Inflammatory macrophage treated with lipopolysaccharide for 4 hours (primary cell): ENCODE measurements at regions not wholly inside any gene's neighbourhood (a gene's known extent, or its start where the extent isn't known, plus 50 kb on each side); places are given as distances from the start of the nearest gene placed in this dataset.
"Not testable (repeated sequence)": the region's sequence is repeated elsewhere in the genome, so short reads cannot be mapped to it uniquely, and the experiment has no call there.

Experiments used
- DNase-seq: peaks from one replicate; pipeline ENCODE4 v3.0.0-alpha.2; 2020

- not testable (repeated sequence) for DNase-seq
Observed at GRCh38 chr15:20680257-20680815, 138.7 kb upstream of the GOLGA6L6 start.

GRCh38 chr15:20672470-20672869 is 130.9 kb upstream of the GOLGA6L6 start:
- DNase-seq = no peak

GRCh38 chr15:20671675-20672074 is 130.1 kb upstream of the GOLGA6L6 start:
- peak; percentile 73 for DNase-seq

GRCh38 chr15:20666410-20666809 is 124.8 kb upstream of the GOLGA6L6 start:
- DNase-seq = not testable (repeated sequence)

DNA sequence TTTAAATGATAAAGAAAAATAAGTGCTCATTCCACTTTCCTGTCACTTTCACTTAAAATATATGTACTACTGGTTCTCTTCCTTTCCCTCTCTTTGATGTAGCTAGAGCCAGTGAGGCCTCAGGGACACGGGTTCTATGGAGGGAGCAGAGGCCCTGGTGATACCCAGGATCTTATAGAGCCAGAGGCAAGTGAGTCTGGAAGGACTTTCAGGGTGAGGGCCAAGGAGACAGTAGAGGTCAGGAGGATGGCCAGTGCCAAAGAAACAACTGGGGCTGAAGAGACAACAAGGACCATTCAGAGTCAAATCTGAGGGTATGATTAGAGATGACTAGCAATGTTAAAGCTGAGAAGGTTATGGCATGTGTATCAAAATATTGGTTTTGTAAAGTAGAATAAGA is 124.1 kb upstream of the GOLGA6L6 start:
- no peak for DNase-seq

DNA sequence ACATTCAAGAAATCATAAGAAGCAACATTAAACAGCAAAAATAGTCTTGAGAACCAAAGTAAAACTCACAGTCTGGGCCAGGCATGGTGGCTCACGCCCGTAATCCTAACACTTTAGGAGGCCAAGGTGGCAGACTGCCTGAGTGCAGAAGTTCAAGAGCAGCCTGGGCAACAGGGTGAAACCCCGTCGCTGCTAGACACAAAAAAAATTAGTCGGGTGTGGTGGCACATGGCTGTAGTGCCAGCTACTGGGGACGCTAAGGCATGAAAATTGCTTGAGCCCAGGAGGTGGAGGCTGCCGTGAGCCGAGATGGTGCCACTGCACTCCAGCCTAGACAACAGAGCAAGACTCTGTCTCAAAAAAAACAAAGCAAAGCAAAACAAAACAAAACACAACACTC is 117.7 kb upstream of the GOLGA6L6 start:
- DNase-seq = no peak

- DNase-seq = no peak
Observed at GRCh38 chr15:20658024-20658423, 116.4 kb upstream of the GOLGA6L6 start.

DNA sequence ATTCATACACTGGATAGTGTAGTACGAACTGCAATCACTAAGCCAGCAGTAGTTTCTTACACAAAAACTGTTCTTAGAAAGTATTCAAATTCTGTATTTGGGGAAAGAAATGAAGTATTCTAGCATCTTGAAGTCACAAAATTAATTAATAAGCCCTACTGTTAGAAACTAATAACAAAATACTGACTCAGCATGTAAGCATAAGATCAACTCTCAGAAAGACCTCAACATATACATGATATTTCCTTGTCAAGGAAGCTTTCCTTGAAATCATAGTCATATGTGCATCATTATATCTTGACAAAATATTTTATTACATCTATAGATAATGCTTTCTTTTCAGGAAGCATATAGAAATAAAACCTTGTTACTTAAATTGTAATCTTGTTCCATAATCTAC is 115.5 kb upstream of the GOLGA6L6 start:
- DNase-seq = no peak

GRCh38 chr15:20652914-20653313 is 111.3 kb upstream of the GOLGA6L6 start:
- no peak for DNase-seq

GRCh38 chr15:20648402-20648975 is 106.9 kb upstream of the GOLGA6L6 start:
- not testable (repeated sequence) for DNase-seq

- no peak for DNase-seq
Observed at GRCh38 chr15:20646529-20647142, 105.0 kb upstream of the GOLGA6L6 start.

GRCh38 chr15:20645956-20646355 is 104.4 kb upstream of the GOLGA6L6 start:
- peak; percentile 100 for DNase-seq

DNA sequence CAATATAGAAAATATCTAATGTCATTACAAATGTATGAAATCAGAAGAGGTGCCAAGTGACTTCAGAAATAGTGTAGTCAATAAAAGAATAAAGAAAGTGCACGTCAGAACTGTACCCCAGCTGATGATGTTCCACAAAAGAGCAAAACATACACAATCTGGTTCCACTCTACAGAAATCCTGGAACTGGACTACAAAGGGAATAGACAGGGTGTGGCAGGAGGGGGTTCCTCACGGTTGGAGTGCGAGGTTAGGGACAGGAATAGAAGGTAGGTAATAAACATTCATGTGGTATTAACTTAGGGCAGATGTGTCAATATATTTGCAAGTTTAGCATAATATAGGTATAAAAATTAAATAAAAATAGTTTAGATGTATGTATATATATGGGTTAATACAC is 103.3 kb upstream of the GOLGA6L6 start:
- DNase-seq = no peak

DNA sequence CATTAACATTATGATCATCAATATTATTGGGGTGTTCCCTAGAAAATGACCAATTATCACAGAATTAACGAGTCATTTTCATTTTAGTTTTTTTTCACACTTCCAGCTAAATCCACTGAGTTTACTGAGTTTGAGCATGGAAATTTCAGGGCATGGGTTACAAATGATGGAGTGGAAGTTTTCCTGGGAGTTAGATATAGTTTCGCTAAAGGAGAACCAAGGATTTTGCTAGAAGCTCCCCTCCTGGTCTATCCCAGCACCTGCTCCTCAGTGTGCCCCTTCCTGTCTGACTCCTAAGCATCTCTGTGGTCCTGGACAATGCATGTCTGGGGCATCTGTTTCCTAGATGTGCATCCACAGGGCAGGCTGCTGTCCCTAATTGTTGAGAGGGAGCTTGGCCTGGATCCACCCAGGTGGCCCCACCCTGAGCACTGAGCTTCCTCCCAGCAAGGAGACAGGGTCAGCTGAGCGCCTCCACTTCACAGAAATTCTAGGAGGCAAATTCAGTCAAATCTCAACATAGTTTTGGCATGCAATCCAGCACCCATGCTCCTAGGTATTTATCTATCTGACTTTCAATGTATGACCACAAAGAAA is 102.3 kb upstream of the GOLGA6L6 start:
- no peak for DNase-seq

DNA sequence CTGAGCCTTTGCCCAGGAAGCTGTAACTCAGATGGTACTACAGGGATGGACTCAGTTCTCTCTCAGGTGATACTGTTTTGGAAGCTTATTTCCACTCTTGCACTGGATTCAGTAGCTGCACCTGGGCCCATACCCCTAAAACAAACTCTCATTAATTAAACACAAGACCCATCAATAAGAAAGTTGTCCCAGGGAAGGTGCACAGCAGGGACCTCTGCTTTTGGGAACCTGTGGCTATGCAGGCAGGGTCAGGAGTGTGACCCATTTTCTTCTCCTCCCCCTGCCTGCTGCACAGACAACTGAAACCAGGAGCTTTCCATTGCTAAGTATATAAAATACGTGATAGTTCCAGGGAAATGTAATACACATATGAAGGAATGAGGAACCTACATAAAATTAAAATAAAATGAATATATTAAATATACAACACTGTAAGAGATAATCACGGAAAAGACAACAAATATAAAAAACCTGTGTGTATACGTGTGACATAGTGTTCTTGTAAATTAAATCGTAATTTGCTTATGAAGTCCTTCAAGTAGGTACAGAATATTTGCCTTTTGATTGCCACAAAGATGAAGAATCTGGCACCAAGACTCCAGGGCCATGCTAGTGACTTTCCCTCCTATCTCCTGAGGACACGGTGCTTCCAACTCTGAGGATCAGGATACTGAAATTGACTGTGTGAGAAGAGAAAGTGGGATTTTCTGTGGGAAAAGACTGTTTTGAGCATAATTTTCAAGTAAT is 101.6 kb upstream of the GOLGA6L6 start:
- DNase-seq = no peak

DNA sequence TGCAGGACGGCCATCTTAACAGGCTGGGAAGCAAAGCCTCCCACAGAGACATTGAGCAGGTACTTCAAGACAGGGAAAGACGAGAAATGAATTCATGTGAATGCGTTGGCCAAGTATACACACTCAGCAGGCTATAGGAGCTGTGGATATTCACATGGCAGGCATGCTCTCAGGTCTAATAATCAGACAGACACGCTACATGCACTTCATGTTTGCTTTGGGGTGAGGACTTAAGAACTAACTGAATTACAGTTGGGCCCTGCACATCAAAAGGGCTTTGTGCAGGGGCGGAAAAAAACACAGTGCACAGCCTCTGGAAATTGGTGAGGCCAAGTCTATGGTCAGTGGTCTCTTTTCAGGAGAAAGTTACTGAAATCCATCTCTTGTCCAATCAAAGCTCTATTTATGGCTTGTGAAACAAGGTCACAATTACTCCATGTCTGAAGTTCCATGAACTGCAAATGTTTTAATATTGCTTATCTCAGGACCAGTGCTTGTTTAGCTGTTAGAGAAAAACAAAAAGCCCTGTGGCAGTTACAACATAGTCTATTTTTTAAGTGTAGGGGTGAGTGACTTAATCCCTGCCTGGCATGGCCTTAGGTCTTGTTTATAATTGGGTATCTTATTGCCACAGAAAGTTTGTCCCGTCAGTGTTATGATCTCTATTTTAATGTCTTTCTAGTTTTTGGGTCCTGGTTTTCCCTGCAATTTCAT is 100.6 kb upstream of the GOLGA6L6 start:
- no peak for DNase-seq

DNA sequence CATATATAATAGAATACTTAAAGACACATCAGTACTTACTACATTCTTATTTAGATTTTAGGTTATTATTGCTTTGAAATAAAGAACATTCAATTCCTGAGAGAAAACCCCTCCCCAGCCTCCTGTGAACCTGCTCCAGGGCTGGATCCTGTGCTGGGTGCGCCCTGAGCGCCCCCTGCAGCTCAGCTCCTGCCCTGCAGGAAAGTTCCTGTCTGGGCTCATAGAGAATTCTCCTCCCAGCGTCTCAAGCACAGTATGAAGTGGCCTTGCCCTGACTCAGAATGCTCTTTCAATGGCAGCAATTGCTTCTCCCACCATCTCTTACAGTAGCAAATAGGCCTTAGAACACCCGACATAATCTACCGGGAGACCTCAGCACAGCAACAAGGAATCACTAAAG is 98.8 kb upstream of the GOLGA6L6 start:
- not testable (repeated sequence) for DNase-seq

- not testable (repeated sequence) for DNase-seq
Observed at GRCh38 chr15:20639224-20639623, 97.6 kb upstream of the GOLGA6L6 start.

- not testable (repeated sequence) for DNase-seq
Observed at GRCh38 chr15:20637499-20637898, 95.9 kb upstream of the GOLGA6L6 start.

GRCh38 chr15:20629526-20629925 is 87.9 kb upstream of the GOLGA6L6 start:
- not testable (repeated sequence) for DNase-seq

DNA sequence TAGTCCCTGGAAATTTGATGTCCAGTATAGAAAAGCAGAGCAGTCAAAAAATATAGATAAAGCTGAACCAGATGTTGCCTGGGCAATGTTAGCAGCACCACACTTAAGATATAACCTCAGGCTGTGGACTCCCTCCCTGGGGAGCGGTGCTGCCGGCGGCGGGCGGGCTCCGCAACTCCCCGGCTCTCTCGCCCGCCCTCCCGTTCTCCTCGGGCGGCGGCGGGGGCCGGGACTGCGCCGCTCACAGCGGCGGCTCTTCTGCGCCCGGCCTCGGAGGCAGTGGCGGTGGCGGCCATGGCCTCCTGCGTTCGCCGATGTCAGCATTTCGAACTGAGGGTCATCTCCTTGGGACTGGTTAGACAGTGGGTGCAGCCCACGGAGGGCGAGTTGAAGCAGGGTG is 86.9 kb upstream of the GOLGA6L6 start:
- DNase-seq = not testable (repeated sequence)

GRCh38 chr15:20625469-20625868 is 83.9 kb upstream of the GOLGA6L6 start:
- not testable (repeated sequence) for DNase-seq

- peak; percentile 39 for DNase-seq
Observed at GRCh38 chr15:20624085-20624484, 82.5 kb upstream of the GOLGA6L6 start.
